Stimulated activated CD8-positive, alpha-beta memory T cell treated with anti-CD3 and anti-CD28 coated beads, Interleukin-12 subunit alpha, Interleukin-12 subunit beta, amount 100 ng/mL, for 24 hours (primary cell): ENCODE measurements at regions not wholly inside any gene's neighbourhood (a gene's known extent, or its start where the extent isn't known, plus 50 kb on each side); places are given as distances from the start of the nearest gene placed in this dataset.

Experiments used
- DNase-seq: peaks from one replicate; pipeline ENCODE4 v3.0.0-alpha.2; 2020; ENCODE audit errors: extremely low read depth

- no peak for DNase-seq
Observed at GRCh38 chr17:72388765-72389473, 268.1 kb downstream of the SOX9 start.

- DNase-seq = no peak
Observed at GRCh38 chr17:72390675-72391508, 270.1 kb downstream of the SOX9 start.

- no peak for DNase-seq
Observed at GRCh38 chr17:72392056-72393010, 271.5 kb downstream of the SOX9 start.

DNA sequence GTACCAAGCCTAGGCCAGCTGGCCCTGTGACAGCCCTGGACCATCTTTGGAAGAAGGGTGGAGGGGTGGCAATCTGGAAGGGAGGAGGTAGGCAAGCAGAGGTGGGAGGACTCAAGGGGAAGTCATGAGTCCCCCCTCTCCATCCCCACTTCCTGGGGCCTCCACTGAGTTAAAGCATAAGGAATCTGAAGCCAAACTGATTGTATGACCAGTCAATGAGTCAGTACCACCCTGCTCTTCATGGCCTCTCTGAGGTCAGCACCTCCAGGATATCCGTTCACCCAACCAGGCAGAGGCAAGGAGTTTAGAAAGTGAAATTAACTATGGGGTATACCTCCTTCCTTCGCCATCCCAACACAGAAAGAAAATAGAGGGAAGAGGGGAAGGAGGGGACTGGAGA lies 272.7 kb downstream of the SOX9 start:
- no peak for DNase-seq

GRCh38 chr17:72394531-72394930 lies 273.7 kb downstream of the SOX9 start:
- no peak for DNase-seq

DNA sequence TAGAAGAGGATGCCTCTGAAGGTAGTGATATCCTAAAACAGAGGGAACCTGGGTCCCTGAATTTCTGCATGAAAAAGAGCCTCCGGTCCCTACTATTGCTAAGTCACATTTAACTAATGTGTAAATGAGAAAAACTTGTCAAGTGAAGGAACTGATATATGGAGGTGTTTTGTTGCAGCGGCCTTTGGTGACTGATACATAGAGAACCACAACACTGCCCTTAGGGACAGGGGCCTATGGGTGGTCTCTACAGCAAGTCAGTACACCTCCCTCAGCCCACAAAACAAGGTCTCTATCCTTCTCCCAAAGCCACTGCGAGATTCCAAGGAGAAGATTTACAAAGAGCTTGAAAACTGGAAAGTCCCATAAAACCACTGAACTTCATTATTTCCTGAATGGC lies 275.3 kb downstream of the SOX9 start:
- DNase-seq = no peak

DNA sequence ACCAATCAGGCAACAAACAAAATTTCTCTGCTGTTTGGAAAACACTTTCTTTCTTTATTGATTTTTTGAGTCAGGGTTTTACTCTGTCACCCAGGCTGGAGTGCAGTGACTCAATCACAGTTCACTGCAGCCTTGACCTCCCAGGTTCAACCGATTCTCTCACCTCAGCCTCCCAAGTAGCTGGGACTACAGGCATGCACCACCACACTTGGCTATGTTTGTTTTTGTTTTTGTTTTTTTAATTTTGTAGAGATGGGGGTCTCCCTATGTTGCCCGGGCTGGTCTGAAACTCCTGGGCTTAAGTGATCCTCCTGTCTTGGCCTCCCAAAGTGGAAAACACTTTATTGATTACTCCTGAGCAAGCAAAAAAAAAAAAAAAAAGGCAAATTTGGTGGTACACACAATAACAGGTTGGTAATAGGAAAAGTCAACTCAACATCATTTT lies 276.4 kb downstream of the SOX9 start:
- DNase-seq = no peak

- no peak for DNase-seq
Observed at GRCh38 chr17:72397687-72398086, 276.9 kb downstream of the SOX9 start.

DNA sequence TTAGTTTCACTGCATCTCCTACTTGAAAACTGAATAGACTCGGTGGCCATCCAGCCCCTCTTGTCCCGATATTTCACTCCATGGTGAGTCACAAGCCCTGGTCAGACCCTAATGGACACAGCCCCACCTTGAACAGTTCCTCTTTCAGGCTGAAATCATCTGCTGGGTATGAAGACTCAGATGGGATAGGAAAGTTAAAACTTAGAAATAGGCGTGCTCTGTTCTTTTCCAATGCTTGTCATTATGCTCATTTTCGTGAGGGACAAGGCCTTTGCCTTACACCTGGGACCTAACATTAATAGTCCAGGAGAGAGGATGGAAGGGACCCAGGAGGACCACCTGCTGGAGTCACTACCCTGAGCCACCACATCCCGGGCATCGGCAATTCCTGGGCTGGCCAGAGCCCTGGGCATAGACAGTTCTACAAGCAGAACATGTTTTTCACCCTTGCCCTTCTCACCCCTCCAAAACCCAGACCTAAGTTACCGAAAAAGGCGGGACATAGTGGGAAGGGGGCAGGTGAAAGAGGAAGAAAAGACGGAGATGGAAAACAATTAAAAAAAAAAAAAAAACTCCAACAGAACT lies 278.3 kb downstream of the SOX9 start:
- no peak for DNase-seq

DNA sequence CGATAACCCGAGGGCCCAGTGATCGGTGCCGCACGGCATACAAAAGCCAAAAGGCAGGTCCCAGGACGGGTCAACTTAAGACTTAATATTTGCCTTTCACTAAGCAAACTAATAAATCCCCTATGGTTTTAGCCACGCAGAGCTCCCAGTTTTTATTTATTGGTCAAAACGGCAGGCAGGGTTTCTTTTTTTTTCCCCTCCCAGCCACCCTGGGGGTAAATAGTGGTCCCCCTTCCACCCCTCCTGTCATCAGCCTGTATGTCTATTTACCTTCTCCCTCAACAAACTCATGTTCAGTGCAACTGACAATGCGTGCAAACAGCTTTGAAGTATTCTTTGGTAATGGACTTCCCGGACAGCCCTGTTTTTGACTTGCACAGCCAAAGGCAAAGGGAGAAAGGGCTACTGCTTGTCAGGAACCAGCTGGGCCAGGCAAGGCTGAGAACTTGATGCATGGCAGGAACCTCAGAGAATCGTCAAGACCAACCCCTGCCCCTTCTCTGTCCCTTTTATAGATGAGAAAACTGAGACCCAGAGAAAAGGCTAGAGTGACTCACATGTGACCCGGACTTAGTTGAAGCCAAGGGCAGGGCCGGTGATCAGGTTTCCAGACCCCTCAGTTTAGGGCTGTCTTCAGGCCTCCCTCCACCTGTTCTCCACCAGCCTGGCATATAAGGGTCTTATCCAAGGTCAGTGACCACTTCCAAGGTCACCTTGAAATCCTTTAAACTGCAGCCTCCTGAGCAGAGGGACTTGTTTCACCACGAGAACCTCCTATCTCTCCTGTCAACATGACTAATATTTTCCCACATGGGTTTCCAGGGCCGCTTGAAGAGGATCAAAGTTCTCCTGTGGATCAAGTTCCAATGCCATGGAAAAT lies 279.0 kb downstream of the SOX9 start:
- DNase-seq = no peak

GRCh38 chr17:72400488-72400827 lies 279.6 kb downstream of the SOX9 start:
- no peak for DNase-seq

- DNase-seq = no peak
Observed at GRCh38 chr17:72400863-72401262, 280.0 kb downstream of the SOX9 start.

GRCh38 chr17:72401883-72402726 lies 281.3 kb downstream of the SOX9 start:
- DNase-seq = no peak

DNA sequence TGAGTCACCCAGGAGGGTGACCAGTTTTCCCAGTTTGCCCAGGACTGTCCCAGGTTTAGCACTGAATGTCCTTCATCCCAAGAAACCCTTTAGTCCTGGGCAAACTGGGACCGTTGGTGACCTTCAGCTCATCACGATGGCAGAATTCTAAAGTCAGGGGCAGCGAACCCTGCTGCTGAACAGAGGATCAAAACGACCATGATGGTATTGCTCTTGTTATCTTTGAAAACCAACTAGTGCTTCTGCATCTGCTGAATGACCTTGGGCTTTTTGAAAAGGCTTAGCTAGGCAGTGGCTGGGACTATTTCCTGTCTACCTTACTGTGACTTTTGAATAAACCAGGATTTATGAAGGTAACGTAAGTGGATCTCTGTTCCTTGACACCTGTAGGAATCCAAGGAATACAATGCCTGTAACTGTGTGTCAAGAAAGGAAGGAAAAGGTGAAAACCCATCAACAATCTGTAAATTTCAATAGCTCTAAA lies 281.9 kb downstream of the SOX9 start:
- no peak for DNase-seq

DNA sequence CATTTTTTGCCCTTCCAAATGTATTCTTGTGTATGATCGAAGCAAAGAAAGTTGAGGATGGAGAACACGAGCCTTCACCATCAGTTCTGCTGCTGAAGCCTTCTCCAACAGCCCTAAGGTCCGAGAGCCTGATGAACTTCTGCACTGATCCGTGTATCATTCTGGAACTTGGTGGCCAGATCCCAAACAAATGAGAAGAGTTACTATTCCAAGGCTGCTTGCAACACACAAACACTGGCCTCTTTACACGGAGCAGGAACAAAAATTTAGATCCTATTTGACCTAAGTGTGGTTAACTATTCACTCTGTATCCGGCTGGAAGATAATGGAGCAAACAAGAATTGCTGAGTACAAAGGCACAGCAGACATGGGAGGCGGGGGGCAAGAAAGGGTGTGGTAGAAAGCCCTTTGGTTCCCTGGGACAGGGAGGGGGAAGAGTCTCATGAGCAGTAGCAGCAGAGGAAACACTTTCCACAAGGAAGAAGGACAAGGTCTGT lies 282.9 kb downstream of the SOX9 start:
- DNase-seq = no peak

DNA sequence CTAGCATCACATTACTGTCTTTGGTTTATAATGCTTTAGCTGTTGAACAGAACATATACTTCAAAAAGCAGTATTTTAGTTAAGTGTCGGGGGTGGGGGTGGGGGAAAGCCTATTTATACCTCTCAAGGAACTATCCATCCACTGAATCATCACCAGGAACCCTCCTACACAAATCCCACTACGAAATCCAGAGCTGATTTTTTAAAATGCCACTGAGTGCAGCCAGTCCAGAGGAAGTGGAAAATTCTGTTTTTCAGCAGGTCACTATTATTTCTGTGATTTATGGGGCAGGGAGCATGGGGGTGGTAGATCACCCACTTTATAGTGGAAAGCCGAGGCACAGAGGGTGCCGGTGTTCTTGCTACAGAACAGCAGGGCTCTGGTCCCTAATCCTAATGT lies 284.1 kb downstream of the SOX9 start:
- DNase-seq = no peak

- no peak for DNase-seq
Observed at GRCh38 chr17:72405662-72406230, 284.9 kb downstream of the SOX9 start.

GRCh38 chr17:72406498-72406897 lies 285.7 kb downstream of the SOX9 start:
- DNase-seq = no peak

- DNase-seq = no peak
Observed at GRCh38 chr17:72407336-72407909, 286.6 kb downstream of the SOX9 start.
